Stimulated activated CD4-positive, alpha-beta T cell treated with anti-CD3 and anti-CD28 coated beads, Interleukin-4, amount 100 ng/mL, for 4 hours (primary cell): ENCODE measurements at regions not wholly inside any gene's neighbourhood (a gene's known extent, or its start where the extent isn't known, plus 50 kb on each side); places are given as distances from the start of the nearest gene placed in this dataset.

ENCODE experiments used
- DNase-seq, 2 experiments: peaks; one replicate each; pipeline ENCODE4 v3.0.0-alpha.2; 2020

GRCh38 chr2:41970988-41971660 lies 76.7 kb upstream of the PKDCC start:
- DNase-seq: no peak

GRCh38 chr2:41972179-41972578 lies 75.6 kb upstream of the PKDCC start:
- DNase-seq: no peak

GRCh38 chr2:41972819-41973218 lies 75.0 kb upstream of the PKDCC start:
- DNase-seq: no peak

GRCh38 chr2:41973871-41974270 lies 74.0 kb upstream of the PKDCC start:
- DNase-seq: no peak

GRCh38 chr2:41981417-41981816 lies 66.4 kb upstream of the PKDCC start:
- DNase-seq: no peak

GRCh38 chr2:41985573-41986095 lies 62.2 kb upstream of the PKDCC start:
- DNase-seq: no peak

- no peak for DNase-seq
These were observed 58.2 kb upstream of the PKDCC start for GRCh38 chr2:41989501-41990180.

- no peak for DNase-seq
These were observed 57.6 kb upstream of the PKDCC start for GRCh38 chr2:41990245-41990644.

GRCh38 chr2:41990688-41991087 lies 57.1 kb upstream of the PKDCC start:
- DNase-seq: no peak

- DNase-seq: no peak
These were observed 55.7 kb upstream of the PKDCC start for GRCh38 chr2:41992056-41992642.

- DNase-seq: no peak
These were observed 55.0 kb upstream of the PKDCC start for GRCh38 chr2:41992671-41993434.

- DNase-seq: no peak
These were observed 54.3 kb upstream of the PKDCC start for GRCh38 chr2:41993435-41993925.

GRCh38 chr2:41994233-41994637 lies 53.6 kb upstream of the PKDCC start:
- DNase-seq: no peak

- DNase-seq: no peak
These were observed 53.2 kb upstream of the PKDCC start for GRCh38 chr2:41994661-41995060.

GRCh38 chr2:41997561-41997960 lies 50.3 kb upstream of the PKDCC start:
- no peak for DNase-seq
